ENCODE measurements at regions not wholly inside any gene's neighbourhood (a gene's known extent, or its start where the extent isn't known, plus 50 kb on each side); places are given as distances from the start of the nearest gene placed in this dataset.

DNA sequence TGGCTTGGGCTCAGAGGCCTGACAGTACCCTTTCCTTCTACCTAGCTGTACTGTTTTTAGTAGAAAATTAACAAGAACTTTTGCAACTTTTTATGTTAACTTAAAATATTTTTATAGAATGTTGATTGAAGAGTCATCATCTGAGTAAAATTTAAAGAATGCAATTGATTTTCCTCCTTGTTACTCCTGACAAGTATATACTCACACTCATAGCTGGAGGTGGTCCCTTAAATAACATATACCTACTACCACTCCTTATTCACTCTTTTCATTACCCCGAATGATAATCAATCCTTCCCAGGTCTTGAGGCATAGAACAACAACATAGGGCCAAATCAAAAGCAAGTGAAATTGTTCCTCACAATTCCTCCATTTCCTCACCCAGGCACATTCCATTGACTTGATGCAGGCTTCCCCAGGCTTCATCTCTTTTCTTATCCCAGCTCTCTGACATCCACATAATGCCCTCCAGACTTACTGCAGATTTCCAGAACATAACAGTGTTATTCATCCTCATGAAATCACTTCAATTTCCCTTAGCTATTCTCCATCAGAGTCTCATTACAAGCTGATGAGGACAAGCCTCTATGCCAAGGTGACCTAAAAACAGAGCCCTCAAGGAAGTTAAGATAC lies 73.2 kb upstream of the ANXA10 start:
- TF ChIP-seq POLR2AphosphoS5 (IDR thresholded peaks at IDR 0.05) (no peak), CTCF (IDR thresholded peaks at IDR 0.05) (no peak)
